ENCODE measurements at regions not wholly inside any gene's neighbourhood (a gene's known extent, or its start where the extent isn't known, plus 50 kb on each side); places are given as distances from the start of the nearest gene placed in this dataset.

DNA sequence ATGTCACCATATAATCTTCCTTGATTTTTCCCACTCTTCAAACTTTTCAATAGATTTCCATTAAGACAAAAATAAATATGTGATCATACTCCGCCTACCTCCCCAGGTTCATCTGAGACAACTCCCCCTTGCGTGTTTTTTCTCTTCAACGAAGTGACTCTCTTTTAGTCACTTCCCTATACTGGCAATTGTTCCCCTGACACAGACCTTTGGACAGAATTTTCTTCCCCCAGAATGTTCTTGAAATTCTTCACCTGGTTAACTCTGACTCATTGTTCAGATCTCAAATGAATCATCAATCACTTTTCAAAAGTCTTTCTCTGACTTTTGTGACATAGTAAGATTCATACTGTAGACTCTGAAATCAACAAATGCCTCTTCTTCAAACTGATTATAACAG is 727.3 kb upstream of the LMO3 start:
- TF ChIP-seq, protein P1, sequence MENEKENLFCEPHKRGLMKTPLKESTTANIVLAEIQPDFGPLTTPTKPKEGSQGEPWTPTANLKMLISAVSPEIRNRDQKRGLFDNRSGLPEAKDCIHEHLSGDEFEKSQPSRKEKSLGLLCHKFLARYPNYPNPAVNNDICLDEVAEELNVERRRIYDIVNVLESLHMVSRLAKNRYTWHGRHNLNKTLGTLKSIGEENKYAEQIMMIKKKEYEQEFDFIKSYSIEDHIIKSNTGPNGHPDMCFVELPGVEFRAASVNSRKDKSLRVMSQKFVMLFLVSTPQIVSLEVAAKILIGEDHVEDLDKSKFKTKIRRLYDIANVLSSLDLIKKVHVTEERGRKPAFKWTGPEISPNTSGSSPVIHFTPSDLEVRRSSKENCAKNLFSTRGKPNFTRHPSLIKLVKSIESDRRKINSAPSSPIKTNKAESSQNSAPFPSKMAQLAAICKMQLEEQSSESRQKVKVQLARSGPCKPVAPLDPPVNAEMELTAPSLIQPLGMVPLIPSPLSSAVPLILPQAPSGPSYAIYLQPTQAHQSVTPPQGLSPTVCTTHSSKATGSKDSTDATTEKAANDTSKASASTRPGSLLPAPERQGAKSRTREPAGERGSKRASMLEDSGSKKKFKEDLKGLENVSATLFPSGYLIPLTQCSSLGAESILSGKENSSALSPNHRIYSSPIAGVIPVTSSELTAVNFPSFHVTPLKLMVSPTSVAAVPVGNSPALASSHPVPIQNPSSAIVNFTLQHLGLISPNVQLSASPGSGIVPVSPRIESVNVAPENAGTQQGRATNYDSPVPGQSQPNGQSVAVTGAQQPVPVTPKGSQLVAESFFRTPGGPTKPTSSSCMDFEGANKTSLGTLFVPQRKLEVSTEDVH (IDR thresholded peaks at IDR 0.05; ENCODE audit: low read depth, partially characterized antibody): no peak
- TF ChIP-seq, protein P2, sequence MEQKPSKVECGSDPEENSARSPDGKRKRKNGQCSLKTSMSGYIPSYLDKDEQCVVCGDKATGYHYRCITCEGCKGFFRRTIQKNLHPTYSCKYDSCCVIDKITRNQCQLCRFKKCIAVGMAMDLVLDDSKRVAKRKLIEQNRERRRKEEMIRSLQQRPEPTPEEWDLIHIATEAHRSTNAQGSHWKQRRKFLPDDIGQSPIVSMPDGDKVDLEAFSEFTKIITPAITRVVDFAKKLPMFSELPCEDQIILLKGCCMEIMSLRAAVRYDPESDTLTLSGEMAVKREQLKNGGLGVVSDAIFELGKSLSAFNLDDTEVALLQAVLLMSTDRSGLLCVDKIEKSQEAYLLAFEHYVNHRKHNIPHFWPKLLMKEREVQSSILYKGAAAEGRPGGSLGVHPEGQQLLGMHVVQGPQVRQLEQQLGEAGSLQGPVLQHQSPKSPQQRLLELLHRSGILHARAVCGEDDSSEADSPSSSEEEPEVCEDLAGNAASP (IDR thresholded peaks at IDR 0.05): no peak
- TF ChIP-seq POLR2AphosphoS5 (IDR thresholded peaks at IDR 0.05; ENCODE audit: control insufficient read depth, insufficient read depth, low read depth, low read length): no peak
- TF ChIP-seq, protein P3, sequence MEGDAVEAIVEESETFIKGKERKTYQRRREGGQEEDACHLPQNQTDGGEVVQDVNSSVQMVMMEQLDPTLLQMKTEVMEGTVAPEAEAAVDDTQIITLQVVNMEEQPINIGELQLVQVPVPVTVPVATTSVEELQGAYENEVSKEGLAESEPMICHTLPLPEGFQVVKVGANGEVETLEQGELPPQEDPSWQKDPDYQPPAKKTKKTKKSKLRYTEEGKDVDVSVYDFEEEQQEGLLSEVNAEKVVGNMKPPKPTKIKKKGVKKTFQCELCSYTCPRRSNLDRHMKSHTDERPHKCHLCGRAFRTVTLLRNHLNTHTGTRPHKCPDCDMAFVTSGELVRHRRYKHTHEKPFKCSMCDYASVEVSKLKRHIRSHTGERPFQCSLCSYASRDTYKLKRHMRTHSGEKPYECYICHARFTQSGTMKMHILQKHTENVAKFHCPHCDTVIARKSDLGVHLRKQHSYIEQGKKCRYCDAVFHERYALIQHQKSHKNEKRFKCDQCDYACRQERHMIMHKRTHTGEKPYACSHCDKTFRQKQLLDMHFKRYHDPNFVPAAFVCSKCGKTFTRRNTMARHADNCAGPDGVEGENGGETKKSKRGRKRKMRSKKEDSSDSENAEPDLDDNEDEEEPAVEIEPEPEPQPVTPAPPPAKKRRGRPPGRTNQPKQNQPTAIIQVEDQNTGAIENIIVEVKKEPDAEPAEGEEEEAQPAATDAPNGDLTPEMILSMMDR (IDR thresholded peaks at IDR 0.05 in 2 of 3, conservative IDR thresholded peaks at IDR 0.05 in 1 of 3; ENCODE audit: insufficient read depth in 2 of 3, low read depth in 1 of 3, low read length in 3 of 3): no peak
- no peak for TF ChIP-seq MCM2 (IDR thresholded peaks at IDR 0.05; ENCODE audit: low read depth)
- TF ChIP-seq, protein P4, sequence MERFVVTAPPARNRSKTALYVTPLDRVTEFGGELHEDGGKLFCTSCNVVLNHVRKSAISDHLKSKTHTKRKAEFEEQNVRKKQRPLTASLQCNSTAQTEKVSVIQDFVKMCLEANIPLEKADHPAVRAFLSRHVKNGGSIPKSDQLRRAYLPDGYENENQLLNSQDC (CRISPR knock-in tag; IDR thresholded peaks at IDR 0.05): no peak

Data from K562 (cell line).